Hepatocyte (in vitro differentiated cells): ENCODE measurements at regions not wholly inside any gene's neighbourhood (a gene's known extent, or its start where the extent isn't known, plus 50 kb on each side); places are given as distances from the start of the nearest gene placed in this dataset.

Experiments
- DNase-seq: peaks from one replicate; pipeline ENCODE4 v3.0.0-alpha.2; 2016; ENCODE audit warnings: low spot score
- H2AFZ ChIP-seq: fragments of 200-600 bp; sonication (generic); 2 replicates; pipeline ENCODE4 v1.6.0; 2016; ENCODE audit warnings: antibody characterized with exemption, mild to moderate bottlenecking
- H3K27ac ChIP-seq: fragments of 200-600 bp; sonication (generic); 2 replicates; pipeline ENCODE4 v1.5.1; 2016; ENCODE audit warnings: mild to moderate bottlenecking
- H3K27me3 ChIP-seq: fragments of 200-600 bp; sonication (generic); 2 replicates; pipeline ENCODE4 v1.6.1; 2016
- H3K36me3 ChIP-seq: fragments of 200-600 bp; sonication (generic); replicated peaks from 2 replicates; pipeline ENCODE4 v1.5.1; 2016; ENCODE audit warnings: low read depth; ENCODE audit not compliant: insufficient read depth
- H3K4me1 ChIP-seq: fragments of 200-600 bp; sonication (generic); 2 replicates; pipeline ENCODE4 v1.5.1; 2016; ENCODE audit warnings: mild to moderate bottlenecking, moderate library complexity; ENCODE audit not compliant: insufficient read depth
- H3K4me2 ChIP-seq: fragments of 200-600 bp; sonication (generic); 2 replicates; pipeline ENCODE4 v1.6.0; 2016
- H3K4me3 ChIP-seq: fragments of 200-600 bp; sonication (generic); 2 replicates; pipeline ENCODE4 v1.5.1; 2016; ENCODE audit warnings: mild to moderate bottlenecking
- H3K79me2 ChIP-seq: fragments of 200-600 bp; sonication (generic); 2 replicates; pipeline ENCODE4 v1.6.0; 2017; ENCODE audit warnings: mild to moderate bottlenecking
- H3K9me2 ChIP-seq: fragments of 200-600 bp; sonication (generic); replicated peaks from 2 replicates; pipeline ENCODE4 v1.6.0; 2017; ENCODE audit warnings: mild to moderate bottlenecking; ENCODE audit not compliant: insufficient read depth
- H3K9me3 ChIP-seq: fragments of 200-600 bp; sonication (generic); 2 replicates; pipeline ENCODE4 v1.5.1; 2016; ENCODE audit warnings: low read depth, mild to moderate bottlenecking
- H4K20me1 ChIP-seq: fragments of 200-600 bp; sonication (generic); 2 replicates; pipeline ENCODE4 v1.6.0; 2016; ENCODE audit warnings: mild to moderate bottlenecking; ENCODE audit not compliant: insufficient read depth, poor library complexity, severe bottlenecking
- EZH2 ChIP-seq: fragments of 200-600 bp; sonication (generic); IDR thresholded peaks from 2 replicates; pipeline ENCODE4 v1.6.1; 2016; ENCODE audit warnings: antibody characterized with exemption, mild to moderate bottlenecking, borderline replicate concordance
- EZH2phosphoT487 ChIP-seq: fragments of 200-600 bp; sonication (generic); IDR thresholded peaks from one replicate; pipeline ENCODE4 v1.6.1; 2018; ENCODE audit warnings: antibody characterized with exemption, mild to moderate bottlenecking, low read depth, moderate library complexity; ENCODE audit not compliant: unreplicated experiment, severe bottlenecking
- WGBS: methylation state at CpG from one replicate; pipeline ENCODE4 v1.1.6; 2016; ENCODE audit warnings: low lambda C conversion rate; ENCODE audit errors: missing lambda C conversion rate; 5-methylcytosine and 5-hydroxymethylcytosine counted together
- TF ChIP-seq, protein P1 (sequence below): fragments of 200-600 bp; sonication (generic); IDR thresholded peaks from 2 replicates; pipeline ENCODE4 v1.5.1; 2016; ENCODE audit warnings: antibody characterized with exemption, mild to moderate bottlenecking; ENCODE audit not compliant: poor library complexity

DNA sequence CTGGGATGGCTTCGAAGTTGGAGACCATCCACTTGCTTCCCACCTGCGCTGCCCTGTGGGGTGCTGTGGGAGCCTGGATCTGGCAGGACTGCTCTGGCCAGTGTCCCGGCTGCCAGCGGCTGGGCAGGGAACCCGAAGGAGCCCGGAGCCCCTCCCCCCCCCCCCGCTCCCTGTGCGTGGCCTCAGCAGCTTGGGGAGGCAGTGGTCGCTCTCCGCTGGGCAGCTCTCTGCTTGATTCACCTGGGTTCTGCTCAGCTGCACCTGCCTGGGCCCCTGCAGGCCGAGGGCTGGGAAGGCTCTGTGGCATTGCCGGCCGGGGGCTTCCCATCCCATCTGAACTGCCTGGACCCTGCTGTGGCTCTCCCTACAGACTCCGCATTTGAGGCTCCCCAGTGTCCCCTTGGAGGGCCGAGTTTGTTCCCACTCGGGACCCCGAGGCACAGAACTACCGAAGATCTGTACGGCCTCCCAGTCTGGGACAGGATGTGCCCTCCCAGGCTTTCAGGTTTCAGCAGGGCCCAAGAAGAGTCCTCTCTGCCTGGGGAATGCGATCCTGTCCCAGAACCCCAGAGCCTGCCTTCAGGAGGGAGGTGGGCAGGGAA is 525.1 kb downstream of the TCERG1L start:
- H3K36me3 ChIP-seq, result no peaks in the 10 kb centered on the region
- no peak overlapping the region for H2AFZ ChIP-seq
- H4K20me1 ChIP-seq, result no peaks in the 10 kb centered on the region
- TF ChIP-seq EZH2 (no peak), EZH2phosphoT487 (no peak)
- TF ChIP-seq, protein P1, sequence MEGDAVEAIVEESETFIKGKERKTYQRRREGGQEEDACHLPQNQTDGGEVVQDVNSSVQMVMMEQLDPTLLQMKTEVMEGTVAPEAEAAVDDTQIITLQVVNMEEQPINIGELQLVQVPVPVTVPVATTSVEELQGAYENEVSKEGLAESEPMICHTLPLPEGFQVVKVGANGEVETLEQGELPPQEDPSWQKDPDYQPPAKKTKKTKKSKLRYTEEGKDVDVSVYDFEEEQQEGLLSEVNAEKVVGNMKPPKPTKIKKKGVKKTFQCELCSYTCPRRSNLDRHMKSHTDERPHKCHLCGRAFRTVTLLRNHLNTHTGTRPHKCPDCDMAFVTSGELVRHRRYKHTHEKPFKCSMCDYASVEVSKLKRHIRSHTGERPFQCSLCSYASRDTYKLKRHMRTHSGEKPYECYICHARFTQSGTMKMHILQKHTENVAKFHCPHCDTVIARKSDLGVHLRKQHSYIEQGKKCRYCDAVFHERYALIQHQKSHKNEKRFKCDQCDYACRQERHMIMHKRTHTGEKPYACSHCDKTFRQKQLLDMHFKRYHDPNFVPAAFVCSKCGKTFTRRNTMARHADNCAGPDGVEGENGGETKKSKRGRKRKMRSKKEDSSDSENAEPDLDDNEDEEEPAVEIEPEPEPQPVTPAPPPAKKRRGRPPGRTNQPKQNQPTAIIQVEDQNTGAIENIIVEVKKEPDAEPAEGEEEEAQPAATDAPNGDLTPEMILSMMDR, result no peak
- H3K27ac ChIP-seq, result no peak overlapping the region
- DNase-seq, result no peak
- H3K9me2 ChIP-seq, result no peaks in the 10 kb centered on the region
- WGBS, result 87% methylated on average over 20 of the region's 20 CpGs
- H3K27me3 ChIP-seq, result no peaks in the 10 kb centered on the region
- no peak overlapping the region for H3K4me2 ChIP-seq
- no peaks in the 10 kb centered on the region for H3K9me3 ChIP-seq
- H3K4me1 ChIP-seq, result no peaks in the 10 kb centered on the region
- no peak overlapping the region for H3K4me3 ChIP-seq
- H3K79me2 ChIP-seq, result no peaks in the 10 kb centered on the region

DNA sequence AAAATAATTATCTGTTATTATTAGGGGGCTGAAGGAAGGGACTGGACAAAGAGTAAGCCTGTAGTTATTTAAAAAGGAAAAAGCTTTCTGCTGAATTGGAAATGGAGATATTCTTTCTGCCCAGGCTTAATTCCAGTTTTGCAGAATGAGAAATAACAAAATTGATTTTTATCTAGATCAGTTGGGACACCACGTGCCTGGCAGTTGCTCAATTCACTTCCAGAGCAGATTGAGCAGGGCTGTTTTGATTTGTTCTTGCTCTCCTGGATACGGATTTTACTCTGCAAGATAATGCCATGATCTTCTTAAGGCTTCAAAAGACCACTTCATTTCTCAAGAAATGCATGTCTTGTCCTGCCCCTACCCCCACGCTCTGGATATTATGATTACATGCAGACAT is 524.3 kb downstream of the TCERG1L start:
- H3K27ac ChIP-seq, result no peak overlapping the region
- H3K4me3 ChIP-seq, result no peak overlapping the region
- H3K4me2 ChIP-seq, result no peak overlapping the region
- no peaks in the 10 kb centered on the region for H3K9me2 ChIP-seq
- no peaks in the 10 kb centered on the region for H4K20me1 ChIP-seq
- 57% methylated on average over 3 of the region's 3 CpGs for WGBS
- H3K4me1 ChIP-seq, result no peaks in the 10 kb centered on the region
- H3K36me3 ChIP-seq, result no peaks in the 10 kb centered on the region
- TF ChIP-seq EZH2, result no peak
- TF ChIP-seq, protein P1, result no peak
- TF ChIP-seq EZH2phosphoT487, result no peak
- no peaks in the 10 kb centered on the region for H3K79me2 ChIP-seq
- DNase-seq, result no peak
- H3K27me3 ChIP-seq, result no peaks in the 10 kb centered on the region
- H3K9me3 ChIP-seq, result no peaks in the 10 kb centered on the region
- H2AFZ ChIP-seq, result no peak overlapping the region

DNA sequence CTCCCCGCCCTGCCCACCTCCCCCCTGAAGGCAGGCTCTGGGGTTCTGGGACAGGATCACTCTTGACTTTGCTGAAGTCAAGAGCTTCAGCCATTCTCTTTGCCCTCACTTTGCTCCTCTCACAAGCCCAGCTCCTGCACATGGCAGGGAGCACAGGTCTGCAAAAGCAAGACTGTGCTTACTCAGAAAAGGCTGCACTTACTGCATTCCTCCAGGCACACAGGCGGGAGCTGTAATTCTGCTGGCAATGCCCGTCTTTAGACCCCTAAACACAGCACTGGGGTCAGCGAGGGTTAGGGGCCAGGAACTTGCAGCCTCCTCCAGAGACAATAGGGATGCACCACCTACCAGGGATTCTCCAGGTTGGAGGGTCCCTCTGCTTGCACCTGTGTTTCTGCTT is 523.7 kb downstream of the TCERG1L start:
- Histone ChIP-seq H3K4me2 (no peak overlapping the region), H3K4me1 (no peaks in the 10 kb centered on the region), H3K36me3 (no peaks in the 10 kb centered on the region), H2AFZ (no peak overlapping the region), H3K4me3 (no peak overlapping the region), H3K27me3 (no peaks in the 10 kb centered on the region), H3K9me2 (no peaks in the 10 kb centered on the region), H4K20me1 (no peaks in the 10 kb centered on the region), H3K27ac (no peak overlapping the region), H3K9me3 (no peaks in the 10 kb centered on the region), H3K79me2 (no peaks in the 10 kb centered on the region)
- TF ChIP-seq, protein P1, result no peak
- TF ChIP-seq EZH2phosphoT487, result no peak
- TF ChIP-seq EZH2, result no peak
- no peak for DNase-seq
- WGBS, result 65% methylated on average over 4 of the region's 4 CpGs

DNA sequence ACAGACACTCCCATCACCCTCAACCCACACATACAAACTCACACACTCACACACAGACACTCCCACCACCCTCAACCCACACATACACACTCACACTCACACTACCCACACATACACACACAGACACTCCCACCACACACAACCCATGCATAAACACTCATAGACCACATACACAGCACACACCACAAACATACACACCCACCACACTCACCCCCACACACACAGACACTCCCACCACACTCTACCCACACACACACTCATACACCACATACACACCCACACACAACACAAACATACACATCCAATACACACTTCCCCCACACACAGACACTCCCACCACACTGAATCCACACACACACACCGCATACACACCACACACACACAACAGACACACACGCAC is 521.2 kb downstream of the TCERG1L start:
- TF ChIP-seq EZH2phosphoT487 (no peak), EZH2 (no peak)
- TF ChIP-seq, protein P1, result no peak
- no peak overlapping the region for H3K27ac ChIP-seq
- no peaks in the 10 kb centered on the region for H3K36me3 ChIP-seq
- H3K9me3 ChIP-seq, result no peaks in the 10 kb centered on the region
- DNase-seq, result no peak
- H3K79me2 ChIP-seq, result no peaks in the 10 kb centered on the region
- H3K27me3 ChIP-seq, result no peaks in the 10 kb centered on the region
- 25% methylated on average over 2 of the region's 2 CpGs for WGBS
- no peaks in the 10 kb centered on the region for H3K4me1 ChIP-seq
- no peak overlapping the region for H3K4me2 ChIP-seq
- H4K20me1 ChIP-seq, result no peaks in the 10 kb centered on the region
- H3K4me3 ChIP-seq, result no peak overlapping the region
- no peaks in the 10 kb centered on the region for H3K9me2 ChIP-seq
- H2AFZ ChIP-seq, result no peak overlapping the region
